ENCODE measurements at regions not wholly inside any gene's neighbourhood (a gene's known extent, or its start where the extent isn't known, plus 50 kb on each side); places are given as distances from the start of the nearest gene placed in this dataset.
A peak's percentile ranks its signal among the peaks of the same experiment; 100 is the strongest.

- no peak overlapping the region for H3K4me3 ChIP-seq
- WGBS (ENCODE audit: low lambda C conversion rate, missing lambda C conversion rate) = 85% methylated on average over 2 of the region's 2 CpGs
- no peak overlapping the region for H2AFZ ChIP-seq
- no peaks in the 10 kb centered on the region for H4K20me1 ChIP-seq (ENCODE audit: insufficient read depth, poor library complexity, severe bottlenecking)
- no peaks in the 10 kb centered on the region for H3K9me2 ChIP-seq (replicated peaks; ENCODE audit: insufficient read depth)
- no peaks in the 10 kb centered on the region for H3K9me3 ChIP-seq (ENCODE audit: low read depth)
- no peak overlapping the region for H3K27ac ChIP-seq
- TF ChIP-seq CTCF (IDR thresholded peaks at IDR 0.05; ENCODE audit: poor library complexity) = no peak
- no peak for TF ChIP-seq EZH2phosphoT487 (IDR thresholded peaks at IDR 0.05; ENCODE audit: low read depth, severe bottlenecking, unreplicated experiment)
- TF ChIP-seq EZH2 (IDR thresholded peaks at IDR 0.05; ENCODE audit: borderline replicate concordance) = no peak
- no peak overlapping the region for H3K4me2 ChIP-seq
- H3K79me2 ChIP-seq = no peaks in the 10 kb centered on the region
- no peak for DNase-seq (ENCODE audit: low spot score)
- H3K36me3 ChIP-seq (replicated peaks; ENCODE audit: insufficient read depth, low read depth) = no peaks in the 10 kb centered on the region
- no peaks in the 10 kb centered on the region for H3K4me1 ChIP-seq (ENCODE audit: insufficient read depth)
- no peaks in the 10 kb centered on the region for H3K27me3 ChIP-seq
Measured at GRCh38 chr13:44887515-44887914, 101.8 kb downstream of the NUFIP1 start.

GRCh38 chr13:44884076-44884729 is 105.1 kb downstream of the NUFIP1 start:
- no peak overlapping the region for H3K4me2 ChIP-seq
- WGBS (ENCODE audit: low lambda C conversion rate, missing lambda C conversion rate) = 77% methylated on average over 5 of the region's 5 CpGs
- no peak overlapping the region for H3K27ac ChIP-seq
- no peaks in the 10 kb centered on the region for H3K9me2 ChIP-seq (replicated peaks; ENCODE audit: insufficient read depth)
- no peaks in the 10 kb centered on the region for H4K20me1 ChIP-seq (ENCODE audit: insufficient read depth, poor library complexity, severe bottlenecking)
- H2AFZ ChIP-seq = no peak overlapping the region
- H3K4me3 ChIP-seq = no peak overlapping the region
- H3K9me3 ChIP-seq (ENCODE audit: low read depth) = no peaks in the 10 kb centered on the region
- no peak for TF ChIP-seq EZH2phosphoT487 (IDR thresholded peaks at IDR 0.05; ENCODE audit: low read depth, severe bottlenecking, unreplicated experiment)
- no peak for TF ChIP-seq CTCF (IDR thresholded peaks at IDR 0.05; ENCODE audit: poor library complexity)
- TF ChIP-seq EZH2 (IDR thresholded peaks at IDR 0.05; ENCODE audit: borderline replicate concordance) = no peak
- no peaks in the 10 kb centered on the region for H3K79me2 ChIP-seq
- no peaks in the 10 kb centered on the region for H3K4me1 ChIP-seq (ENCODE audit: insufficient read depth)
- no peaks in the 10 kb centered on the region for H3K27me3 ChIP-seq
- no peaks in the 10 kb centered on the region for H3K36me3 ChIP-seq (replicated peaks; ENCODE audit: insufficient read depth, low read depth)
- DNase-seq (ENCODE audit: low spot score) = no peak

DNA sequence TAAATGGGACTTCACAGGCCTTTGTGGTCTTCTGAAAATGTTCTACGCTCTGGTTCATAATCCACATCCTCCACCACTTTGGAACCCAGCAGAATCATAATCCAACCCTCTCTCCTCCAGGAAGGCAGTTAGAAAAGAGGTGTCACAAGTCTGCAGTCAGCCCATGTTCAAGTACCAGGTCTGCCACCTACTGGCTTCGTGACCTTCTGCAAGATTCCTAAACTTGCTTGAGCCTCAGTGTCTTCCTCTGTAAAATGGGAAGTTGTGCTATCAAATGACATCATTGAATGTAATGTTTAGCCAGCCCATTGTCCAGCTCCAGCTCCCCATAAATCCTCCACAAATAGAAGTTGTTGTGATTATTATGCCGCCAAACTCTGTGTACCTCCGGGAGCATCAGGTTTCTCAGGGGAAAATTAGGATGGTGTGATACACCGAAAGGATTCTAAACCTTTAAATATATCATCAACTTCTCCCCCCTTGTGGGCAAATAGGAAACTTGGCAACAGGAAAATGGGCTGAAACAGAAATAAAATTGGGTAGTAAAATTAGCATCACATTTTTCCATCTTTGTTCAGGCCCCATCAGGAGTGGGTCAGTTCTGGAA is 109.7 kb downstream of the NUFIP1 start:
- Histone ChIP-seq H4K20me1 (ENCODE audit: insufficient read depth, poor library complexity, severe bottlenecking) (no peaks in the 10 kb centered on the region), H3K4me1 (ENCODE audit: insufficient read depth) (no peaks in the 10 kb centered on the region), H3K79me2 (no peaks in the 10 kb centered on the region), H3K4me3 (no peak overlapping the region), H3K27me3 (no peaks in the 10 kb centered on the region), H2AFZ (no peak overlapping the region), H3K9me2 (replicated peaks; ENCODE audit: insufficient read depth) (no peaks in the 10 kb centered on the region), H3K36me3 (replicated peaks; ENCODE audit: insufficient read depth, low read depth) (no peaks in the 10 kb centered on the region), H3K4me2 (no peak overlapping the region), H3K27ac (no peak overlapping the region), H3K9me3 (ENCODE audit: low read depth) (no peaks in the 10 kb centered on the region)
- peak; percentile 38 for DNase-seq (ENCODE audit: low spot score)
- no peak for TF ChIP-seq EZH2phosphoT487 (IDR thresholded peaks at IDR 0.05; ENCODE audit: low read depth, severe bottlenecking, unreplicated experiment)
- peak; percentile 50 for TF ChIP-seq CTCF (IDR thresholded peaks at IDR 0.05; ENCODE audit: poor library complexity)
- WGBS (ENCODE audit: low lambda C conversion rate, missing lambda C conversion rate) = 81% methylated on average over 5 of the region's 5 CpGs
